HEK293T (cell line): ENCODE measurements at regions not wholly inside any gene's neighbourhood (a gene's known extent, or its start where the extent isn't known, plus 50 kb on each side); places are given as distances from the start of the nearest gene placed in this dataset.

Source experiments
- CTCF ChIA-PET: fragments of 350-600 bp; formaldehyde crosslinking; extraction: SDS; loops from one replicate; lab custom pipeline; 2021; ENCODE audit warnings: antibody characterized with exemption, inconsistent platforms; lab: Yijun Ruan, JAX
- POLR2A ChIA-PET: fragments of 350-600 bp; formaldehyde crosslinking; extraction: SDS; loops from one replicate; lab custom pipeline; 2020; ENCODE audit warnings: antibody characterized with exemption, inconsistent platforms; lab: Yijun Ruan, JAX
- DNase-seq: peaks from one replicate; pipeline ENCODE4 v3.0.0; 2012; ENCODE audit warnings: mixed read lengths; ENCODE audit errors: extremely low spot score
- ARNT ChIP-seq: fragments of 450-650 bp; IDR thresholded peaks from 2 replicates; pipeline ENCODE4 v1.6.1; 2017; ENCODE audit warnings: mild to moderate bottlenecking
- BHLHE40 ChIP-seq: fragments of 450-650 bp; IDR thresholded peaks from 2 replicates; pipeline ENCODE4 v1.6.1; 2016; ENCODE audit warnings: mild to moderate bottlenecking, moderate library complexity, borderline replicate concordance
- CTBP1 ChIP-seq: fragments of 450-650 bp; IDR thresholded peaks from 2 replicates; pipeline ENCODE4 v1.6.1; 2016; ENCODE audit warnings: borderline replicate concordance
- ELF4 ChIP-seq: fragments of 450-650 bp; IDR thresholded peaks from 2 replicates; pipeline ENCODE4 v1.6.1; 2017; ENCODE audit warnings: antibody characterized with exemption
- FOXA1 ChIP-seq: fragments of 450-650 bp; IDR thresholded peaks from 2 replicates; pipeline ENCODE4 v1.6.1; 2016; ENCODE audit warnings: mild to moderate bottlenecking
- FOXK2 ChIP-seq: fragments of 450-650 bp; IDR thresholded peaks from 2 replicates; pipeline ENCODE4 v1.6.1; 2016; ENCODE audit warnings: mild to moderate bottlenecking
- FOXM1 ChIP-seq: fragments of 450-650 bp; IDR thresholded peaks from 2 replicates; pipeline ENCODE4 v1.6.1; 2017; ENCODE audit warnings: mild to moderate bottlenecking, borderline replicate concordance
- HDGF ChIP-seq: fragments of 450-650 bp; IDR thresholded peaks from 2 replicates; pipeline ENCODE4 v1.6.1; 2017; ENCODE audit warnings: antibody characterized with exemption, borderline replicate concordance
- L3MBTL2 ChIP-seq: fragments of 450-650 bp; conservative IDR thresholded peaks from 2 replicates; pipeline ENCODE4 v1.6.1; 2016; ENCODE audit warnings: mild to moderate bottlenecking
- LEF1 ChIP-seq: fragments of 450-650 bp; IDR thresholded peaks from 2 replicates; pipeline ENCODE4 v1.6.1; 2017; ENCODE audit warnings: mild to moderate bottlenecking, borderline replicate concordance
- NFRKB ChIP-seq: fragments of 450-650 bp; IDR thresholded peaks from 2 replicates; pipeline ENCODE4 v1.6.1; 2016; ENCODE audit warnings: mild to moderate bottlenecking, moderate library complexity
- SP1 ChIP-seq: fragments of 450-650 bp; IDR thresholded peaks from 2 replicates; pipeline ENCODE4 v1.6.1; 2017
- SUZ12 ChIP-seq: fragments of 450-650 bp; IDR thresholded peaks from 2 replicates; pipeline ENCODE4 v1.6.1; 2016; ENCODE audit warnings: mild to moderate bottlenecking
- TARDBP ChIP-seq: fragments of 450-650 bp; IDR thresholded peaks from 2 replicates; pipeline ENCODE4 v1.6.1; 2016
- ZNF384 ChIP-seq: fragments of 450-650 bp; IDR thresholded peaks from 2 replicates; pipeline ENCODE4 v1.6.1; 2016
- TF ChIP-seq, protein P1 (sequence below): fragments of 450-650 bp; IDR thresholded peaks from 2 replicates; pipeline ENCODE4 v1.6.1; 2016

DNA sequence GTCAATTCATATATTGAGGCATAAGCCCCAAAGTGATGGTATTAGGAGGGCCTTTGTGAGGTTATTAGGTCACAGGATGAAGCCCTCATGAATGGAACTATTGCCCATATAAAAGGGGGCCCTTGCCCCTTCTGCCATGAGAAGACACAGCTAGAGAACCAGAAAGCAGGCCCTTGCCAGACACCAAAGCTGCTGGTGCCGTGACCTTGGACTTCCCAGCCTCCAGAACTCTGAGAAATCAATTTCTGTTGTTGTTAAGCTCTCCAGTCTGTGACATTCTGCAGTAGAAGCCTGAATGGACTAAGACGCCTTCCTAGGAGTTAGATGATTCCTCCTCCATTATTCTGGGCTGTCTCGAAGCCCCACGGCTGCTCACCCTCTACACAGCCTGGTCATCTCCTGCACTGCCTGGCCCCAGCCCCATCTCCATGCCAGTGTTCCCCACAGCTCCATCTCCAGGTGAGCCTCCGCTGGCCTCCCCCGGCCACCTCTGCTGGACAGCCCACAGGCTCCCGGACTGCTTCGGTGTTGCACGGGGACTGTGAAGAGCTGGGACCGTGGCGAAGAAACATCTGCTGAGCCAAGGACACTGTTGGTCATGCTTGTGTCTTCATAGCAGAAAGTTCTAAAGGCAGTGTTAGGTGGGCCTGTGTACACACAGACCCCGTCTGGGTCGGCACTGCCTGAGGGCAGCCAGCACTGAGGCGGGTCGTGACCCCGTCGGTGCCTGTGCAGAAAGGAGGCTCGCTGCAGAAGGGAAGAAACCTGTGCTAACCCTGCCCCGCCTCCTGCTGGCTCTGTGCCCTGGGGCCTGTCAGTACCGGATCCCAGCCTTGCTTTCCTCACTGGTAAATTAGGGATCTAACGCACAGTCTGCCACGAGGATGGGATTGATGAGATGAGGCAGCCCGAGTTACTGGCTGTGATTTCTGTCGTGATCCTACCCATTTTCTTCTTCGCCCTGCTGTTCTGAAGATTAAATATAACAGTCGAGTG lies 55.1 kb upstream of the CNOT6 start:
- DNase-seq, result no peak
- TF ChIP-seq NFRKB (no peak), FOXA1 (no peak), ZNF384 (no peak), TARDBP (no peak), HDGF (no peak), BHLHE40 (no peak), FOXK2 (no peak), SP1 (no peak), CTBP1 (no peak), FOXM1 (no peak), ELF4 (no peak), SUZ12 (no peak), L3MBTL2 (no peak), LEF1 (no peak), ARNT (no peak)
- TF ChIP-seq, protein P1, sequence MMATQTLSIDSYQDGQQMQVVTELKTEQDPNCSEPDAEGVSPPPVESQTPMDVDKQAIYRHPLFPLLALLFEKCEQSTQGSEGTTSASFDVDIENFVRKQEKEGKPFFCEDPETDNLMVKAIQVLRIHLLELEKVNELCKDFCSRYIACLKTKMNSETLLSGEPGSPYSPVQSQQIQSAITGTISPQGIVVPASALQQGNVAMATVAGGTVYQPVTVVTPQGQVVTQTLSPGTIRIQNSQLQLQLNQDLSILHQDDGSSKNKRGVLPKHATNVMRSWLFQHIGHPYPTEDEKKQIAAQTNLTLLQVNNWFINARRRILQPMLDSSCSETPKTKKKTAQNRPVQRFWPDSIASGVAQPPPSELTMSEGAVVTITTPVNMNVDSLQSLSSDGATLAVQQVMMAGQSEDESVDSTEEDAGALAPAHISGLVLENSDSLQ, result no peak
- ChIA-PET POLR2A (no interaction called here), CTCF (interaction anchor here (0.6 kb wide), 1 partner anchor 313 kb away, joined by 4 read pairs; no protein-coding TSS in a partner anchor)

DNA sequence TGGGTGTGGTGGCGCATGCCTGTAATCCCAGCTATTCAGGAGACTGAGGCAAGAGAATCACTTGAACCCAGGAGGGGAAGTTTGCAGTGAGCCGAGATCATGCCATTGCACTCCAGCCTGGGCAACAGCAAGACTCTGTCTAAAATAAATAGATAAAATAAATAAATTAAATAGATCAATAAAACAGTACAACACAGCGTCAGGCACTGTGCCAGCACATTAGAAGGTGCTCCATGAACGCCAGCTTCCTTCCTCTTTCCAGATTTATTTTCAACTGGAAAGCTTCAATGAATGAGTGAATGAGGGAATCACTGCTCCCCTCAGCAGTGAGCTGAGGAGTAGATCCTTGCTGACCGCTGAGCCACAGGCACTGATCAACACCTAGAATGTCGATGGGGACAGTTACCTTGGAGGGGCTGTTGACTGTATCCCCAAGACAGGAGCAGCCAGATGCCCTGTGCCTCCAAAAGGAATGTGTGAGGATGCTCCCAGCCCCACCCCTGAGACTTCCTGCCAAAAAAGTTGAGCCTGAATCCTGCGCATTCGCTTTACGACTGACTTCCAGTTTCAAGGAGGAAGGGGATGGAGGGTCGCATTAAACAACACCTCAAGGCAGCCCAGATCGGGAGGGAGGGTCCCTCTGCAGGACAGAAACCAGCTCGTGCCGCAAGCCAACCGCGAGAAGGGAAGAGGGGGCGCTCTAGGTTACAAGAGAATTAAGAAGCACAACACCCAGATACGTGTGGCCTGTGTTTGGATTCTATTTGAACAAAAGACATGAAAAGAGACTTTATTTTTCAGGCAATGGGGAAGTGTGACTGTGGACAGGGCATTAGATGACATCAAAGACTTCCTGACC lies 54.0 kb upstream of the CNOT6 start:
- TF ChIP-seq ZNF384 (no peak), ELF4 (no peak), FOXM1 (no peak), FOXK2 (no peak), CTBP1 (no peak), NFRKB (no peak), SUZ12 (no peak)
- CTCF ChIA-PET, result interaction anchor here (1.1 kb wide), 1 partner anchor 12 kb away, joined by 4 read pairs; no protein-coding TSS in a partner anchor
- DNase-seq, result no peak
- POLR2A ChIA-PET, result no interaction called here

DNA sequence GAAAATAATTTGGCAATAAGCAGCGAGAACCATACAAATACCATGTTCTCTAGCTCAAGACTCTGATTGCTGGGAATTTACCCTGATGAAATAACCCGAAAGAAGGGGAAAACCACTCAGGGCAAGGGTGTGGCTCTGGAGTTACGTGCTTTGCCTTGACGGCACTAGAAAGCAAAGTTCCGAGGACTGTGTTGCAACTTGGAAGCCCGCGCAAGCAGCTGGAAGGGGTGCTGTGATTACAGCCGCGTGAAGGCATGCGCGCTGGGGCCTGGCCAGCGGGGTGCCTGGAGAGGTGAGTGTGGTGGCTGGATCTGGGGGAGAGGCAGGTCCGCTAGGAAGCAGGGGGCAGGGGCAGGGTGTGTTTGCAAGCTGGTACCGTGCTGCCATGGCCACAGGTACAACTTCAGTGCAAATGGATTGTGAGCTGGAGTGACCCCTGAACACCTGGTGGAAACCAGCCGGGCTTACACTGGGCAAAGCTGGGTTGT lies 52.6 kb upstream of the CNOT6 start:
- TF ChIP-seq, protein P1, result no peak
- no peak for TF ChIP-seq FOXK2
- no peak for TF ChIP-seq NFRKB
- TF ChIP-seq ARNT, result no peak
- TF ChIP-seq ZNF384, result no peak
- no peak for TF ChIP-seq L3MBTL2
- no peak for TF ChIP-seq SP1
- no peak for TF ChIP-seq FOXA1
- TF ChIP-seq SUZ12, result no peak
- no peak for TF ChIP-seq TARDBP
- no peak for TF ChIP-seq FOXM1
- ChIA-PET CTCF (interaction anchor here (0.6 to 1.1 kb wide), 2 partner anchors 69 to 113 kb away, joined by 3 to 5 read pairs; no protein-coding TSS in a partner anchor), POLR2A (no interaction called here)
- no peak for DNase-seq
